Tibial nerve (tissue), 4 donors: ENCODE measurements at regions not wholly inside any gene's neighbourhood (a gene's known extent, or its start where the extent isn't known, plus 50 kb on each side); places are given as distances from the start of the nearest gene placed in this dataset.

Experiments used
- EP300 ChIP-seq, 2 donors: sonication (generic); formaldehyde crosslinking; IDR thresholded peaks; one replicate each; pipeline ENCODE4 v1.6.1; 2017; ENCODE audit warnings: antibody characterized with exemption in 2 of 2, mild to moderate bottlenecking in 1 of 2
- POLR2A ChIP-seq, 2 donors: fragments of 450-650 bp; IDR thresholded peaks; one replicate each; pipeline ENCODE4 v1.6.1; 2017; ENCODE audit warnings: antibody characterized with exemption in 2 of 2, mild to moderate bottlenecking in 2 of 2, moderate library complexity in 2 of 2
- TF ChIP-seq, protein P1 (sequence below), 5 experiments: fragments of 200-600 bp in 3 of 5; fragments of 450-650 bp in 2 of 5; sonication (generic) in 3 of 5; IDR thresholded peaks; one replicate each; pipeline ENCODE4 v1.5.1; 2016 to 2019; ENCODE audit warnings: antibody characterized with exemption in 5 of 5, mild to moderate bottlenecking in 3 of 5, moderate library complexity in 2 of 5

DNA sequence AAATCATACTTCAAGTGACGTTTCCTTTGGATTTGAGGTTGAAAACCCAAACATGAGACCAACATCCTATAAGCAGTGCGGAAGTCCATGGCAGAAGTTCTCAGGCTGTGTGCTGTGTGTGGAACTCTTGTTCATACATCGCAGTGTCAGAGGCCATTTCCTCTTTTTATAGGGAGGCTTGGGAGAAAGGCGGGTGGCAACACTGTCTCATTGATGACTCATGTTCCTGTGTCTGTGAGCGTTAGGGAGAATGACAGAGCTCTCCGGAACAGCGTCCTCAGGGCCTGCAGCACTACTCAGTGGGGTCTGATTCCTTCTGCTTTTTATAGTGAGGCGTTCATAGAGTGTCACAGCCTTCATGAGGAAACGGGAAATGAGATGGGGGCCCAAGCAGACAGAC lies 98.8 kb upstream of the BASP1 start:
- TF ChIP-seq, protein P1, sequence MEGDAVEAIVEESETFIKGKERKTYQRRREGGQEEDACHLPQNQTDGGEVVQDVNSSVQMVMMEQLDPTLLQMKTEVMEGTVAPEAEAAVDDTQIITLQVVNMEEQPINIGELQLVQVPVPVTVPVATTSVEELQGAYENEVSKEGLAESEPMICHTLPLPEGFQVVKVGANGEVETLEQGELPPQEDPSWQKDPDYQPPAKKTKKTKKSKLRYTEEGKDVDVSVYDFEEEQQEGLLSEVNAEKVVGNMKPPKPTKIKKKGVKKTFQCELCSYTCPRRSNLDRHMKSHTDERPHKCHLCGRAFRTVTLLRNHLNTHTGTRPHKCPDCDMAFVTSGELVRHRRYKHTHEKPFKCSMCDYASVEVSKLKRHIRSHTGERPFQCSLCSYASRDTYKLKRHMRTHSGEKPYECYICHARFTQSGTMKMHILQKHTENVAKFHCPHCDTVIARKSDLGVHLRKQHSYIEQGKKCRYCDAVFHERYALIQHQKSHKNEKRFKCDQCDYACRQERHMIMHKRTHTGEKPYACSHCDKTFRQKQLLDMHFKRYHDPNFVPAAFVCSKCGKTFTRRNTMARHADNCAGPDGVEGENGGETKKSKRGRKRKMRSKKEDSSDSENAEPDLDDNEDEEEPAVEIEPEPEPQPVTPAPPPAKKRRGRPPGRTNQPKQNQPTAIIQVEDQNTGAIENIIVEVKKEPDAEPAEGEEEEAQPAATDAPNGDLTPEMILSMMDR (IDR thresholded peaks at IDR 0.05), result no peak
- TF ChIP-seq POLR2A (IDR thresholded peaks at IDR 0.05), result no peak
- TF ChIP-seq EP300 (IDR thresholded peaks at IDR 0.05), result peak in 1 of 2 donors; percentile 75
